Hepatocyte (in vitro differentiated cells): ENCODE measurements at regions not wholly inside any gene's neighbourhood (a gene's known extent, or its start where the extent isn't known, plus 50 kb on each side); places are given as distances from the start of the nearest gene placed in this dataset.

ENCODE experiments used
- DNase-seq: peaks from one replicate; pipeline ENCODE4 v3.0.0-alpha.2; 2016; ENCODE audit warnings: low spot score
- H2AFZ ChIP-seq: fragments of 200-600 bp; sonication (generic); 2 replicates; pipeline ENCODE4 v1.6.0; 2016; ENCODE audit warnings: antibody characterized with exemption, mild to moderate bottlenecking
- H3K27ac ChIP-seq: fragments of 200-600 bp; sonication (generic); 2 replicates; pipeline ENCODE4 v1.5.1; 2016; ENCODE audit warnings: mild to moderate bottlenecking
- H3K27me3 ChIP-seq: fragments of 200-600 bp; sonication (generic); 2 replicates; pipeline ENCODE4 v1.6.1; 2016
- H3K36me3 ChIP-seq: fragments of 200-600 bp; sonication (generic); replicated peaks from 2 replicates; pipeline ENCODE4 v1.5.1; 2016; ENCODE audit warnings: low read depth; ENCODE audit not compliant: insufficient read depth
- H3K4me1 ChIP-seq: fragments of 200-600 bp; sonication (generic); 2 replicates; pipeline ENCODE4 v1.5.1; 2016; ENCODE audit warnings: mild to moderate bottlenecking, moderate library complexity; ENCODE audit not compliant: insufficient read depth
- H3K4me2 ChIP-seq: fragments of 200-600 bp; sonication (generic); 2 replicates; pipeline ENCODE4 v1.6.0; 2016
- H3K4me3 ChIP-seq: fragments of 200-600 bp; sonication (generic); 2 replicates; pipeline ENCODE4 v1.5.1; 2016; ENCODE audit warnings: mild to moderate bottlenecking
- H3K79me2 ChIP-seq: fragments of 200-600 bp; sonication (generic); 2 replicates; pipeline ENCODE4 v1.6.0; 2017; ENCODE audit warnings: mild to moderate bottlenecking
- H3K9me2 ChIP-seq: fragments of 200-600 bp; sonication (generic); replicated peaks from 2 replicates; pipeline ENCODE4 v1.6.0; 2017; ENCODE audit warnings: mild to moderate bottlenecking; ENCODE audit not compliant: insufficient read depth
- H3K9me3 ChIP-seq: fragments of 200-600 bp; sonication (generic); 2 replicates; pipeline ENCODE4 v1.5.1; 2016; ENCODE audit warnings: low read depth, mild to moderate bottlenecking
- H4K20me1 ChIP-seq: fragments of 200-600 bp; sonication (generic); 2 replicates; pipeline ENCODE4 v1.6.0; 2016; ENCODE audit warnings: mild to moderate bottlenecking; ENCODE audit not compliant: insufficient read depth, poor library complexity, severe bottlenecking
- EZH2 ChIP-seq: fragments of 200-600 bp; sonication (generic); IDR thresholded peaks from 2 replicates; pipeline ENCODE4 v1.6.1; 2016; ENCODE audit warnings: antibody characterized with exemption, mild to moderate bottlenecking, borderline replicate concordance
- EZH2phosphoT487 ChIP-seq: fragments of 200-600 bp; sonication (generic); IDR thresholded peaks from one replicate; pipeline ENCODE4 v1.6.1; 2018; ENCODE audit warnings: antibody characterized with exemption, mild to moderate bottlenecking, low read depth, moderate library complexity; ENCODE audit not compliant: unreplicated experiment, severe bottlenecking
- WGBS: methylation state at CpG from one replicate; pipeline ENCODE4 v1.1.6; 2016; ENCODE audit warnings: low lambda C conversion rate; ENCODE audit errors: missing lambda C conversion rate; 5-methylcytosine and 5-hydroxymethylcytosine counted together
- TF ChIP-seq, protein P1 (sequence below): fragments of 200-600 bp; sonication (generic); IDR thresholded peaks from 2 replicates; pipeline ENCODE4 v1.5.1; 2016; ENCODE audit warnings: antibody characterized with exemption, mild to moderate bottlenecking; ENCODE audit not compliant: poor library complexity

DNA sequence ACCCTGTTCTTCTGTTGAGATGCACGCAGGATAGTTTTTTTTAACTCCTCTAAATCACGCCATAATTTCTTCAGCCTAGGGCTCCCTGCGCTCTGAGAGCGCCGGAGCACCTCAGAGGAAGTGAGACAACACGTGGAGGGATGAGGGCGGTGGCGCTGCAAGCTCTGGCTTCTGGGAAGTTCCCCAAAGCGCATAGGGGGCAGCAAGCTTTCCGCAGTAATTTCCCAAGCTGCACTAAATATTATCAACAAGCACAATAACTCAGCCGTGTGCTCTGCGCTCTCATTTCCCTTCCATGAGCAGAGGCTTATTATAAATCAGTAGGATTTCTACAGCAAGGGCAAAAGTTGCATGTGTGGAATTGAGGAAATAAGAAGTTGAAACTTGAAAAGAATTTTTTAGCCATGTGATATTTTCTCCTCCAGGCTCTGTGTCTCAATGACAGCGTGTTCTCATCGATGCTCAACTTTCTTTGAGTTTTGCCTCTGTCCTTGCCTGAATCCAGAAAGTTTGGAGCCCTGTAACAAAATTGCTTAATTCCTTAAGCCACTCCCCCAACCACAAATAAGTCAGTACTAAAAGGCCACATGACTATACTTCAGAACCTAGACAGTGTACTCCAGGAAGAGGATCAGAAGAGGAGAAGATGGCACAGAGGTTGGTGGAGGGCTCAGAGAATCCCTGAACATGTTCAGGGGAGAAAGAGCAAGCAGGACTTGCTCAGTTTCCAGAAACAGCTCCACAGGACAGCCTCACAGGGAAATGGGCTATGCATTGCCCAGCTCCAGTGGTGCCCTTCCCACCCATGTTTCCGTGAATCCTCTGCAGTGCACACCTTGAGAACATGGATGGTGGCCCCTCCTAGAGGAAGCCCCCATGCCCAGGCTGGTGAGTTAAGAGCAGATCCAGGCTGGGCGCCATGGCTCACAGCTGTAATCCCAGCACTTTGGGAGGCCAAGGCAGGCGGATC lies 221.5 kb upstream of the GHITM start:
- no peaks in the 10 kb centered on the region for H3K79me2 ChIP-seq
- H3K27ac ChIP-seq: no peak overlapping the region
- DNase-seq: peak; percentile 68
- H2AFZ ChIP-seq: peak overlapping the region; percentile 16
- TF ChIP-seq EZH2 (no peak), EZH2phosphoT487 (no peak)
- TF ChIP-seq, protein P1, sequence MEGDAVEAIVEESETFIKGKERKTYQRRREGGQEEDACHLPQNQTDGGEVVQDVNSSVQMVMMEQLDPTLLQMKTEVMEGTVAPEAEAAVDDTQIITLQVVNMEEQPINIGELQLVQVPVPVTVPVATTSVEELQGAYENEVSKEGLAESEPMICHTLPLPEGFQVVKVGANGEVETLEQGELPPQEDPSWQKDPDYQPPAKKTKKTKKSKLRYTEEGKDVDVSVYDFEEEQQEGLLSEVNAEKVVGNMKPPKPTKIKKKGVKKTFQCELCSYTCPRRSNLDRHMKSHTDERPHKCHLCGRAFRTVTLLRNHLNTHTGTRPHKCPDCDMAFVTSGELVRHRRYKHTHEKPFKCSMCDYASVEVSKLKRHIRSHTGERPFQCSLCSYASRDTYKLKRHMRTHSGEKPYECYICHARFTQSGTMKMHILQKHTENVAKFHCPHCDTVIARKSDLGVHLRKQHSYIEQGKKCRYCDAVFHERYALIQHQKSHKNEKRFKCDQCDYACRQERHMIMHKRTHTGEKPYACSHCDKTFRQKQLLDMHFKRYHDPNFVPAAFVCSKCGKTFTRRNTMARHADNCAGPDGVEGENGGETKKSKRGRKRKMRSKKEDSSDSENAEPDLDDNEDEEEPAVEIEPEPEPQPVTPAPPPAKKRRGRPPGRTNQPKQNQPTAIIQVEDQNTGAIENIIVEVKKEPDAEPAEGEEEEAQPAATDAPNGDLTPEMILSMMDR: peak; percentile 46
- H3K9me3 ChIP-seq: no peaks in the 10 kb centered on the region
- H3K36me3 ChIP-seq: no peaks in the 10 kb centered on the region
- peak overlapping the region; percentile 64 for H3K4me2 ChIP-seq
- no peak overlapping the region for H3K4me3 ChIP-seq
- H3K27me3 ChIP-seq: no peaks in the 10 kb centered on the region
- 38% methylated on average over 17 of the region's 17 CpGs for WGBS
- no peaks in the 10 kb centered on the region for H3K9me2 ChIP-seq
- no peaks in the 10 kb centered on the region for H3K4me1 ChIP-seq
- no peaks in the 10 kb centered on the region for H4K20me1 ChIP-seq

DNA sequence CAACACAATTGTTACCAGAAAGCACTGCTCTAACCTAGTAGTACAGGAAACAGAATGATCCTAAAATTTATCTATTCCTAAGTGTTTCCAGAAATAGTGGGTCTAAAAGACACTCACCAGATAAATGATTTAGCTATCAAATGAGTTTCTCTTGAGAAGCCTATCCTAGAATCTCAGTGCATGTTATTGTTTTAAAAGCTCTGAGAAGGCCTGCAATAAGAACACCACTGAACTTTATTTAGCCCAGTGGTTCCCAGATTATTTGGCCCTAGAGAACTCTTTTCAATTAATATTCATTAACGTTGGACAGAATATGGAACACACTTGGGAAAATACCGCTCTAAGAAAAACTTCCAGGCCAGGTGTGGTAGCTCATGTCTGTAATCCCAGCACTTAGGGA lies 220.1 kb upstream of the GHITM start:
- H3K9me3 ChIP-seq: no peaks in the 10 kb centered on the region
- H3K4me2 ChIP-seq: no peak overlapping the region
- no peaks in the 10 kb centered on the region for H3K9me2 ChIP-seq
- no peaks in the 10 kb centered on the region for H3K36me3 ChIP-seq
- H3K79me2 ChIP-seq: no peaks in the 10 kb centered on the region
- H2AFZ ChIP-seq: no peak overlapping the region
- 95% methylated on average over 2 of the region's 2 CpGs for WGBS
- no peak for DNase-seq
- no peak overlapping the region for H3K27ac ChIP-seq
- H3K4me1 ChIP-seq: no peaks in the 10 kb centered on the region
- H3K4me3 ChIP-seq: no peak overlapping the region
- no peaks in the 10 kb centered on the region for H3K27me3 ChIP-seq
- TF ChIP-seq, protein P1: no peak
- no peak for TF ChIP-seq EZH2phosphoT487
- no peak for TF ChIP-seq EZH2
- no peaks in the 10 kb centered on the region for H4K20me1 ChIP-seq

DNA sequence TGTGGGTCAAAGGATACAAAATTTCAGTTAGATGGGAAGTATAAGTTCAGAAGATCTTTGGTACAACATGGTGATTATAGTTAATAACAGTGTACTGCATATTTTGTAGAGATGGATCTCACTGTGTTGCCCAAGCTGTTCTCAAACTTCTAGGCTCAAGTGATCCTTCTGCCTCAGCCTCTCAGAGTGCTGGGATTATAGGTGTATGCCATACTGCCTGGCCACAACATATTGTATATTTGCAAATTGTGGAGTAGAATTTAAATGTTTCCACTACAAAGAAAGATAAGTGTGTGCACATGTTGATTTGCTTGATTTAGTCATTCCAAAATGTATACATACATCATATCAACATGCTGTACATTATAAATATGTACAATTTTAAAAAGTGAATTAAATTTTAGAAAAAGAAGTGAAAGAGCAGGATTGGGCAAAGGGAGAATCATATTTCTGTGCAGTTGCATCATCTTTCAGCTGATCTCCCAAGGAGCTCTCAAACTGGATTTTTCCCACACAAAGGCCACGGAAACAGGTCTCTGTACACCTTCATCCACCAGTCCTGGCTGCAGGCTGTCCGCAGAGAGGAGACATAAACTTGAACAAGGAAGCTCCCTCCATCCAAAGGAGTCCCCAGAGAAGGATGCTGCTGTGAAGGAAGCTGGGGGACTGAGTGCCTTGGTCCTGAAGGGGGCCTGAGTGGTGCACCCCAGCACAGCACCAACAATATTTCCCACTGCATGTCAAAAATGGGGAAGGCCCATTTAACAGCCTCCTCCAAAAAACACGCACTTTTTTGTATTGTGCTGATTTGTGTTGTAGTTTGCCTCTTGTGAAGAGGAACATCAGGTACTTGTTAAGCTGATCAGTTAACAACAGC lies 217.1 kb upstream of the GHITM start:
- Histone ChIP-seq H3K9me2 (no peaks in the 10 kb centered on the region), H3K36me3 (no peaks in the 10 kb centered on the region), H3K27me3 (no peaks in the 10 kb centered on the region), H3K9me3 (no peaks in the 10 kb centered on the region), H3K4me1 (no peaks in the 10 kb centered on the region), H4K20me1 (no peaks in the 10 kb centered on the region), H2AFZ (no peak overlapping the region), H3K79me2 (no peaks in the 10 kb centered on the region), H3K4me2 (no peak overlapping the region), H3K4me3 (no peak overlapping the region), H3K27ac (no peak overlapping the region)
- TF ChIP-seq EZH2phosphoT487 (no peak), EZH2 (no peak)
- TF ChIP-seq, protein P1: no peak
- no peak for DNase-seq
- 83% methylated on average over 3 of the region's 3 CpGs for WGBS
